CD8-positive, alpha-beta memory T cell (primary cell): ENCODE measurements at regions not wholly inside any gene's neighbourhood (a gene's known extent, or its start where the extent isn't known, plus 50 kb on each side); places are given as distances from the start of the nearest gene placed in this dataset.

Experiments
- CTCF ChIA-PET: fragments of 350-600 bp; sonication (Branson Sonifier 250); formaldehyde crosslinking; loops from one replicate; lab custom pipeline; 2021; ENCODE audit warnings: antibody characterized with exemption; lab: Charles Lee
- POLR2A ChIA-PET: fragments of 350-600 bp; sonication (Branson Sonifier 250); formaldehyde crosslinking; loops from one replicate; lab custom pipeline; 2021; ENCODE audit warnings: antibody characterized with exemption; lab: Charles Lee
- DNase-seq, 5 donors: peaks; one replicate each; pipeline versions ENCODE4 v3.0.0 to v3.0.0-alpha.2; 2020 to 2022; ENCODE audit warnings: mixed read lengths in 1 of 5
- H3K27ac ChIP-seq: one replicate; pipeline ENCODE4 v1.7.0; 2013; ENCODE audit warnings: low read depth, mild to moderate bottlenecking, low read length, moderate library complexity
- H3K27me3 ChIP-seq: 2 replicates; pipeline ENCODE4 v1.7.0; 2013; ENCODE audit warnings: low read length, mild to moderate bottlenecking; ENCODE audit not compliant: insufficient read depth, poor library complexity, severe bottlenecking
- H3K36me3 ChIP-seq: 2 replicates; pipeline ENCODE4 v1.7.0; 2013; ENCODE audit warnings: mild to moderate bottlenecking, low read length, moderate library complexity; ENCODE audit not compliant: insufficient read depth
- H3K4me1 ChIP-seq: 2 replicates; pipeline ENCODE4 v1.7.0; 2013; ENCODE audit warnings: mild to moderate bottlenecking, low read length, moderate library complexity; ENCODE audit not compliant: insufficient read depth
- H3K4me3 ChIP-seq: 2 replicates; pipeline ENCODE4 v1.7.0; 2013; ENCODE audit warnings: mild to moderate bottlenecking, low read length
- H3K9me3 ChIP-seq: 2 replicates; pipeline ENCODE4 v1.7.0; 2013; ENCODE audit warnings: mild to moderate bottlenecking, low read length
- H3K27ac Mint-ChIP-seq, 8 donors: one replicate each; pipeline ENCODE4 v1.8.0; 2020 to 2021; ENCODE audit warnings: mixed read lengths in 8 of 8, mild to moderate bottlenecking in 6 of 8, inconsistent platforms in 3 of 8, moderate library complexity in 3 of 8
- H3K27me3 Mint-ChIP-seq, 2 donors: one replicate each; pipeline ENCODE4 v1.8.0; 2020 to 2021; ENCODE audit warnings: mixed read lengths in 2 of 2, mild to moderate bottlenecking in 1 of 2, moderate library complexity in 1 of 2
- H3K36me3 Mint-ChIP-seq, 3 donors: one replicate each; pipeline ENCODE4 v1.8.0; 2020 to 2021; ENCODE audit warnings: mixed read lengths in 3 of 3, inconsistent platforms in 1 of 3, mild to moderate bottlenecking in 1 of 3
- H3K4me1 Mint-ChIP-seq, 3 donors: one replicate each; pipeline ENCODE4 v1.8.0; 2020 to 2021; ENCODE audit warnings: mixed read lengths in 3 of 3, inconsistent platforms in 1 of 3, mild to moderate bottlenecking in 1 of 3
- H3K4me3 Mint-ChIP-seq, 7 donors: one replicate each; pipeline ENCODE4 v1.8.0; 2020 to 2021; ENCODE audit warnings: mixed read lengths in 7 of 7, mild to moderate bottlenecking in 6 of 7, moderate library complexity in 4 of 7, inconsistent platforms in 2 of 7
- H3K9me3 Mint-ChIP-seq, 5 donors: one replicate each; pipeline ENCODE4 v1.8.0; 2020 to 2022; ENCODE audit warnings: mixed read lengths in 5 of 5, mild to moderate bottlenecking in 3 of 5, moderate library complexity in 2 of 5, inconsistent platforms in 1 of 5

DNA sequence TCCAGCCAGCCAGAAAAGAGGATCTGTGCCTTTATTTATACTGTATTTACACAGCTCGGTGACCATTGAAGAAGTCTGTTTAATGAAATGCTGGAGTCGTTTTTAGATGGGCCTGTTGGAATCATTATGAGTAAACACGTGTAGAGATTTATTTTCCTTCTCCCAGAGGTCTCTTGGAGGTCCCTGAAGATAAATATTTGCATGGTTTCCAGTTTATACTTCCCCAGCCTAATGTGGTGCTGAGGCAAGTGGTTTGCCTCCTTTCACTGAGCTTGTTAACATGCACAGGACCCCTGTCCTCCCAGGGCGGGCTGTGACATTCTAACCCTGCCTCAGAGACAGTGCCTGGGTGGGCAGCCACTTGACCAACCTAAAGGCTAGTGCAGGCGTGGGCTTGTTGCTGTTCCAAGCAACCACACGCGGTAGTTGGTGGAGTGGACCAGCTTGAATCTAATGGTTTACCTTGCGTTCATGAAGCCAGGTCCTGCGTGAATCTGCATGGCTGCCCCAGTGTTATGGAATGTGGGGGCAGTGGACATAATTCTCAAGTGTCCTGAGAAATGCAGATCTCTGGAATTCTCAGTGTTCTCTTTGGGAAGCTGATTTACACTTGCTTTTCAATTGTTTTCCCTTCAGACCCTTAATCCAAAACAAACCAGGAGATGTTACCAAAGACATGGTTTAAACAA lies 130.2 kb upstream of the DLX2 start:
- H3K27me3 Mint-ChIP-seq: peaks cover 32 to 45% of the 10 kb centered on the region in 2 donors
- H3K4me3 Mint-ChIP-seq: peak overlapping the region in 2 of 7 donors; percentile 8 to 30
- Histone ChIP-seq H3K9me3 (no peaks in the 10 kb centered on the region), H3K27me3 (peaks cover 21% of the 10 kb centered on the region), H3K4me3 (no peak overlapping the region), H3K27ac (no peak overlapping the region), H3K36me3 (no peaks in the 10 kb centered on the region), H3K4me1 (peaks cover 23% of the 10 kb centered on the region)
- H3K36me3 Mint-ChIP-seq: no peaks in the 10 kb centered on the region
- DNase-seq: no peak
- ChIA-PET CTCF (interaction anchor here (1.4 kb wide), 1 partner anchor 230 kb away, joined by 5 read pairs; no protein-coding TSS in a partner anchor), POLR2A (no interaction called here)
- no peak overlapping the region for H3K27ac Mint-ChIP-seq
- no peaks in the 10 kb centered on the region for H3K9me3 Mint-ChIP-seq
- peaks cover 17 to 24% (median 18%) of the 10 kb centered on the region in 3 donors for H3K4me1 Mint-ChIP-seq

- no peaks in the 10 kb centered on the region for H3K9me3 ChIP-seq
- no peaks in the 10 kb centered on the region for H3K9me3 Mint-ChIP-seq
- peaks cover 20% of the 10 kb centered on the region for H3K4me1 ChIP-seq
- no peak for DNase-seq
- no peak overlapping the region for H3K4me3 ChIP-seq
- ChIA-PET CTCF (interaction anchor here (1.4 kb wide), 1 partner anchor 228 kb away, joined by 5 read pairs; no protein-coding TSS in a partner anchor), POLR2A (no interaction called here)
- peaks cover 21% of the 10 kb centered on the region for H3K27me3 ChIP-seq
- no peak overlapping the region for H3K27ac ChIP-seq
- H3K27me3 Mint-ChIP-seq: peaks cover 34 to 53% of the 10 kb centered on the region in 2 donors
- H3K4me1 Mint-ChIP-seq: peaks cover 17 to 24% (median 18%) of the 10 kb centered on the region in 3 donors
- no peaks in the 10 kb centered on the region for H3K36me3 Mint-ChIP-seq
- peak overlapping the region; percentile 78 to 93 (median 87) for H3K4me3 Mint-ChIP-seq
- peak overlapping the region in 2 of 8 donors; percentile 21 to 74 for H3K27ac Mint-ChIP-seq
- H3K36me3 ChIP-seq: no peaks in the 10 kb centered on the region
Measured at GRCh38 chr2:172233987-172234715, 131.5 kb upstream of the DLX2 start.

- no peaks in the 10 kb centered on the region for H3K36me3 ChIP-seq
- Mint-ChIP-seq H3K4me3 (peak overlapping the region; percentile 78 to 93 (median 87)), H3K36me3 (no peaks in the 10 kb centered on the region), H3K4me1 (peaks cover 17 to 24% (median 18%) of the 10 kb centered on the region in 3 donors), H3K27ac (peak overlapping the region in 2 of 8 donors; percentile 11 to 54), H3K27me3 (peaks cover 34 to 53% of the 10 kb centered on the region in 2 donors), H3K9me3 (no peaks in the 10 kb centered on the region)
- ChIA-PET CTCF (interaction anchor here (0.7 kb wide), 1 partner anchor 227 kb away, joined by 4 read pairs; no protein-coding TSS in a partner anchor), POLR2A (no interaction called here)
- no peak overlapping the region for H3K27ac ChIP-seq
- H3K4me1 ChIP-seq: peaks cover 16% of the 10 kb centered on the region
- peak in 3 of 5 donors; percentile 14 to 51 (median 46) for DNase-seq
- H3K9me3 ChIP-seq: no peaks in the 10 kb centered on the region
- peaks cover 21% of the 10 kb centered on the region for H3K27me3 ChIP-seq
- H3K4me3 ChIP-seq: peak overlapping the region; percentile 62
Measured at GRCh38 chr2:172234716-172235691, 132.3 kb upstream of the DLX2 start.

DNA sequence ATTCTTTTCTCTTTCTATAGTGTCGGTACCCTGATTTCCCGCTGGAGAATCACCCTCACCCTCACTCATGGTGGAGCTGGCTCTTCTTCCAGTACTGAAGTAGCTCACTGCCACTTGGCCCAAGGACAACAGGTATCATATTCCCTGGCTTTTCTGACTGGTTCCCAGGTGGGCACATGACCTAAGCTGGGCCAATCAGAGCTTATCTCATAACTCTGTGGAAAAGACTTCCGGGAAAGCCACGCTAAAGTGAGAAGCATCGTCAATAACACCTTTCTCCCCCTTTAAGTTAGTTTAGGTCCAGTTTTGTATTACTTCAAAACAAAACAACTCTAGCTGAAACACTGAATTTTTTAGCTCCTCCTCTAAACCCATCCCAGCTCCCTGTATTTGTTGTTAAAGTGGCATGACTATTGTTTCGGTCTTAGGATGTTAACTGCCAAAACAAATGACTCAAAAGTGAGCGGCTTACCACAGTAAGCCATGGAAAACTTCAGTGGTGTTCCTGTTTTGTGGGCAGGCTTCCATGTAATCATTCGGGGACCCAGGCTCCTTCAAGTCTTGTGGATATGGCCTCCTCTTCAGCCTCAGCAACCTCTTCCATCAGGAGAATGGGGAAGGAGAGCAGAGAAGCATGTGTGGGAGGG lies 137.4 kb upstream of the DLX2 start:
- H3K27ac ChIP-seq: no peak overlapping the region
- Mint-ChIP-seq H3K4me1 (peaks cover 6 to 13% (median 7%) of the 10 kb centered on the region in 3 donors), H3K4me3 (no peak overlapping the region), H3K36me3 (no peaks in the 10 kb centered on the region), H3K27me3 (peaks cover 21 to 34% of the 10 kb centered on the region in 2 donors), H3K9me3 (no peaks in the 10 kb centered on the region), H3K27ac (no peak overlapping the region)
- peaks cover 10% of the 10 kb centered on the region for H3K4me1 ChIP-seq
- no peak overlapping the region for H3K4me3 ChIP-seq
- POLR2A ChIA-PET: no interaction called here
- no peaks in the 10 kb centered on the region for H3K36me3 ChIP-seq
- no peaks in the 10 kb centered on the region for H3K9me3 ChIP-seq
- CTCF ChIA-PET: no interaction called here
- no peak for DNase-seq
- peaks cover 12% of the 10 kb centered on the region for H3K27me3 ChIP-seq

DNA sequence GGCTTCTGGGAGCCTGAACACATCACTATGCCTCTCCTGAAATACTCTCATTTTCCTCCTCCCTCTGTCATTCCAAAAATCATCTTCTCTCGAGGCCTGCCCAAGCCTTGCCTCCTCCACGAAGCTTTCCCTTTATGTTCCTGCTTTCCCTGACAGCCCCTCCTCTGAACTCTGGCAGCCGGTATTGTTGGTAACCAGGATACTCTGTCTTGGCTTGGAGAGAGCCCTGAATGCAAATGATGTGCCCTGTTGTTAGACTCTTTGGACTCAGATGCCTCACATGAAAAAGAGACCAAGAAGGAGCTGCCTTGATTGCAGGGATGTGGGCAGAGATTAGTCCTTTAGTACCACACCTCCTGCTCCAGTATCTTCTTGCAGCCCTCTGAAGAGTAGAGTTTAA lies 138.5 kb upstream of the DLX2 start:
- Mint-ChIP-seq H3K4me3 (no peak overlapping the region), H3K27ac (no peak overlapping the region), H3K36me3 (peaks cover 0 to 4% (median 0%) of the 10 kb centered on the region in 3 donors), H3K9me3 (no peaks in the 10 kb centered on the region), H3K4me1 (peaks cover 0 to 1% (median 0%) of the 10 kb centered on the region in 3 donors), H3K27me3 (peaks cover 17 to 25% of the 10 kb centered on the region in 2 donors)
- CTCF ChIA-PET: no interaction called here
- no peaks in the 10 kb centered on the region for H3K4me1 ChIP-seq
- POLR2A ChIA-PET: no interaction called here
- no peak for DNase-seq
- H3K36me3 ChIP-seq: no peaks in the 10 kb centered on the region
- peaks cover under 1% of the 10 kb centered on the region for H3K27me3 ChIP-seq
- H3K9me3 ChIP-seq: no peaks in the 10 kb centered on the region
- H3K27ac ChIP-seq: no peak overlapping the region
- no peak overlapping the region for H3K4me3 ChIP-seq

- Mint-ChIP-seq H3K27me3 (peaks cover 11 to 13% of the 10 kb centered on the region in 2 donors), H3K9me3 (no peaks in the 10 kb centered on the region), H3K27ac (no peak overlapping the region), H3K4me1 (peaks cover 0 to 1% (median 0%) of the 10 kb centered on the region in 3 donors), H3K4me3 (no peak overlapping the region), H3K36me3 (peaks cover 0 to 9% (median 0%) of the 10 kb centered on the region in 3 donors)
- ChIA-PET POLR2A (no interaction called here), CTCF (no interaction called here)
- H3K27me3 ChIP-seq: no peaks in the 10 kb centered on the region
- DNase-seq: no peak
- no peak overlapping the region for H3K27ac ChIP-seq
- H3K4me3 ChIP-seq: no peak overlapping the region
- no peaks in the 10 kb centered on the region for H3K36me3 ChIP-seq
- no peaks in the 10 kb centered on the region for H3K9me3 ChIP-seq
- H3K4me1 ChIP-seq: no peaks in the 10 kb centered on the region
Measured at GRCh38 chr2:172242471-172242870, 139.8 kb upstream of the DLX2 start.

- no peaks in the 10 kb centered on the region for H3K4me1 ChIP-seq
- DNase-seq: no peak
- CTCF ChIA-PET: interaction anchor here (0.8 to 1.2 kb wide), 2 partner anchors 10 to 219 kb away, joined by 3 to 4 read pairs; no protein-coding TSS in a partner anchor
- H3K36me3 ChIP-seq: no peaks in the 10 kb centered on the region
- peaks cover 10 to 11% of the 10 kb centered on the region in 2 donors for H3K27me3 Mint-ChIP-seq
- H3K36me3 Mint-ChIP-seq: peaks cover 0 to 12% (median 0%) of the 10 kb centered on the region in 3 donors
- H3K27ac ChIP-seq: no peak overlapping the region
- H3K4me1 Mint-ChIP-seq: peaks cover 0 to 1% (median 0%) of the 10 kb centered on the region in 3 donors
- H3K27ac Mint-ChIP-seq: peak overlapping the region in 1 of 8 donors; percentile 12
- H3K4me3 ChIP-seq: no peak overlapping the region
- no peak overlapping the region for H3K4me3 Mint-ChIP-seq
- no peaks in the 10 kb centered on the region for H3K9me3 Mint-ChIP-seq
- POLR2A ChIA-PET: no interaction called here
- no peaks in the 10 kb centered on the region for H3K9me3 ChIP-seq
- H3K27me3 ChIP-seq: no peaks in the 10 kb centered on the region
Measured at GRCh38 chr2:172242961-172243360, 140.3 kb upstream of the DLX2 start.
